ENCODE measurements at regions not wholly inside any gene's neighbourhood (a gene's known extent, or its start where the extent isn't known, plus 50 kb on each side); places are given as distances from the start of the nearest gene placed in this dataset.

DNA sequence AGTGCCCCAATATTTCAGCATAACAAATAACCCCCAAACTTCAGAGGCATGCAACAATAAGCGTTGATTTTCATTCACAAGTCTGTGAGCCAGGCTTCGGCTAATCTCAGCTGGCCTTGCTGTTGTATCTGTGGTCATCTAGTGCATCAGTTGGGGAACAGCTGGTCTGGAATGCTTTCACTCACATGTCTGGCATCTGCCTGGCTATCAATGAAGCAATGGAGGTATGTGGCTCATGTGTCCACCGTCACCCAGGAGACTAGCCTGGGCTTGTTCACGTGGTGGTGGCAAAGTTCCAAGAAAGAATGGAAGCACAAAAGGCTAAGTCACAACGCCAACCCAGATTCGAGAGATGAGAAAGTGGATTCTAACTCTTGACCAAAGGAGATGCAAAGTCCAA, 304.8 kb upstream of the ISX start:
- Mint-ChIP-seq H3K4me3 (no peak overlapping the region), H3K9me3 (no peaks in the 10 kb centered on the region), H3K36me3 (ENCODE audit: low read depth) (no peaks in the 10 kb centered on the region), H3K27ac (no peak overlapping the region), H3K4me1 (no peaks in the 10 kb centered on the region), H3K27me3 (peaks cover 3% of the 10 kb centered on the region)
- no peak for DNase-seq
- CTCF ChIA-PET = no interaction called here
- intact Hi-C loops (cut with micrococcal nuclease) = no loop called here
- no peak for ATAC-seq (ENCODE audit: low read depth)
- TF ChIP-seq, protein P1, sequence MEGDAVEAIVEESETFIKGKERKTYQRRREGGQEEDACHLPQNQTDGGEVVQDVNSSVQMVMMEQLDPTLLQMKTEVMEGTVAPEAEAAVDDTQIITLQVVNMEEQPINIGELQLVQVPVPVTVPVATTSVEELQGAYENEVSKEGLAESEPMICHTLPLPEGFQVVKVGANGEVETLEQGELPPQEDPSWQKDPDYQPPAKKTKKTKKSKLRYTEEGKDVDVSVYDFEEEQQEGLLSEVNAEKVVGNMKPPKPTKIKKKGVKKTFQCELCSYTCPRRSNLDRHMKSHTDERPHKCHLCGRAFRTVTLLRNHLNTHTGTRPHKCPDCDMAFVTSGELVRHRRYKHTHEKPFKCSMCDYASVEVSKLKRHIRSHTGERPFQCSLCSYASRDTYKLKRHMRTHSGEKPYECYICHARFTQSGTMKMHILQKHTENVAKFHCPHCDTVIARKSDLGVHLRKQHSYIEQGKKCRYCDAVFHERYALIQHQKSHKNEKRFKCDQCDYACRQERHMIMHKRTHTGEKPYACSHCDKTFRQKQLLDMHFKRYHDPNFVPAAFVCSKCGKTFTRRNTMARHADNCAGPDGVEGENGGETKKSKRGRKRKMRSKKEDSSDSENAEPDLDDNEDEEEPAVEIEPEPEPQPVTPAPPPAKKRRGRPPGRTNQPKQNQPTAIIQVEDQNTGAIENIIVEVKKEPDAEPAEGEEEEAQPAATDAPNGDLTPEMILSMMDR (IDR thresholded peaks at IDR 0.05) = no peak
- POLR2A ChIA-PET = no interaction called here

DNA sequence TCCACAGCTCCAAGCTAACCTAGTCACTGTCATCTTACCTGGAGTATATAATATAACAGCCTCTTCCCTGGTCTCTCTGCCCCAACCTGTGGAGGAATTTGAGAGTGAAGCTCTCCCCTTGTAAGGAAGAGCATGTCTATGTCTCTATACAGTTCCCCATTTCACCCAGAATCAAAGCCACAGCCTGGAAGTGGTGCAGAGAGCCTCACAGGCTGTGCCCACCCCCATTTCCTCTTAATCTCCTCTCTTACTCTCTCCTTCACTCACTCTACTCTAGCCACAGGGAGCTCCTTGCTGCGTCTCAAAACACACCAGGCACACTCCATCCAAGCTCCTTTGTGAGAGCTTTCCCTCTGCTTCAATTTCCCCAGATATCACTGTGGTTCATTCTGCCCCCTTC, 302.5 kb upstream of the ISX start:
- Mint-ChIP-seq H3K27ac (no peak overlapping the region), H3K4me1 (no peaks in the 10 kb centered on the region)
- intact Hi-C loops (cut with micrococcal nuclease) = no loop called here

DNA sequence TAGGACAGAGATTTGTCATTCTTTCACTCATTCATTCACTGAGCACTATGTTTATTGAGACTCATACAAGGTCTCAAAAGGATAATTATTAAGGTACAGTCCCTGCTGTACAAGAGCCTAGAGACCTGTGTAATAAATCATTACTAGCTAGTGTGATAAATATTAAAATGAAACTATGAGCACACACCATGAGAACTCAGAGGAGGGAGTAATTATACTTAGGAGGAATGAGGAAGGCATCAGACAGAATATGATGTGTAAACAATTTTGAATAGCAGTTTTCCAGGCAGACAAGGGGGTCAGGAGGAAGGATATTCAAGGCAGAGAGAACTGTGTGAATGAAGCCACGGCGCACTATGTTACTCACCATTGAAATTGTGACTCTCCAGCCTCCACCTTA, 300.8 kb upstream of the ISX start:
- CTCF ChIA-PET = no interaction called here

More for the DNA sequence above, 302.5 kb upstream of the ISX start:
- Mint-ChIP-seq H3K4me3 (no peak overlapping the region), H3K9me3 (no peaks in the 10 kb centered on the region), H3K27me3 (no peaks in the 10 kb centered on the region), H3K36me3 (ENCODE audit: low read depth) (no peaks in the 10 kb centered on the region)
- ChIA-PET POLR2A (no interaction called here), CTCF (no interaction called here)
- DNase-seq = no peak
- no peak for ATAC-seq (ENCODE audit: low read depth)
- TF ChIP-seq, protein P1 (IDR thresholded peaks at IDR 0.05) = no peak

DNA sequence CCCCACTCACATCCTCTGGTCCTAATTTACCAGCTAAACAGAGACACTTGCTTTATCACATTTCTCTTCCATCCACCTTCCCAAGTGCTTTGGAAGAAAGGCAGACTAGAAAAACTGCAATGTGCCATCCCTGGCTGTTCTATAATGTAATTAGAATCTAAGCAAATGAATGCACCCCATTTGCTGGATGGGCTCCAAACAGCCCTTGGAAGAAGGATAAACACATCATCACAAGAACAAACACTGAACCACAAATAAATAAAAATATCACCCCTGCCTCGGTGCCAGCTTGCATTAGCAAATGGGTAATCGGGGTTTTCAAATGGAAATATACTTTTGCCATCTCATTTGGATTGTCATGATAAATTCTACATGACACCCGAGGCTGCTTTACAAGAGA, 296.6 kb upstream of the ISX start:
- H3K27me3 Mint-ChIP-seq = no peaks in the 10 kb centered on the region
- H3K4me1 Mint-ChIP-seq = no peaks in the 10 kb centered on the region
- no peak overlapping the region for H3K4me3 Mint-ChIP-seq
- TF ChIP-seq, protein P1 (IDR thresholded peaks at IDR 0.05) = no peak
- no peak for DNase-seq
- ChIA-PET POLR2A (no interaction called here), CTCF (no interaction called here)
- peaks cover 2% of the 10 kb centered on the region for H3K9me3 Mint-ChIP-seq
- no peaks in the 10 kb centered on the region for H3K36me3 Mint-ChIP-seq (ENCODE audit: low read depth)
- no peak for ATAC-seq (ENCODE audit: low read depth)
- intact Hi-C loops (cut with micrococcal nuclease) = no loop called here
- H3K27ac Mint-ChIP-seq = no peak overlapping the region

More for the DNA sequence above, 300.8 kb upstream of the ISX start:
- H3K36me3 Mint-ChIP-seq (ENCODE audit: low read depth) = no peaks in the 10 kb centered on the region
- POLR2A ChIA-PET = no interaction called here
- no peak overlapping the region for H3K4me3 Mint-ChIP-seq
- DNase-seq = no peak
- H3K27me3 Mint-ChIP-seq = no peaks in the 10 kb centered on the region
- no peak overlapping the region for H3K27ac Mint-ChIP-seq
- TF ChIP-seq, protein P1 (IDR thresholded peaks at IDR 0.05) = no peak
- no peaks in the 10 kb centered on the region for H3K9me3 Mint-ChIP-seq
- no peaks in the 10 kb centered on the region for H3K4me1 Mint-ChIP-seq
- ATAC-seq (ENCODE audit: low read depth) = no peak
- intact Hi-C loops (cut with micrococcal nuclease) = no loop called here

DNA sequence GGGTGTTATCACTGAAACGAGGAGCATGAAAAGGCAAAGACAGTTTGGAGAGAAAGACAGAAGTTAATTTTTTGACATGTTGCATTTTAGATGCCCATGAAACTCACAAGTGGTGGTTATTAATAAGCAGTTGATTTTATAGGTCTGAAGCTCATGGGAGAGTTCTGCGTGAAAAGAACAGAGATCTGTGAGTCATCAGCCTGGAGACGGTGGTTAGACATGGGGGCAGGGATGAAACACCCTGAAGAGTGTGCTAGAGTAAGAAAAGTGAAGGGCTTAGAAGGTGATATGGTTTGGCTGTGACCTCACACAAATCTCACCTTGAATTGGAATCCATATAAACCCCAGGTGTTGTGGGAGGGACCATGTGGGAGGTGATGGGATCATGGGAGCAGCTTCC, 289.1 kb upstream of the ISX start:
- Mint-ChIP-seq H3K27ac (no peak overlapping the region), H3K27me3 (no peaks in the 10 kb centered on the region), H3K9me3 (peaks cover 14% of the 10 kb centered on the region), H3K4me1 (no peaks in the 10 kb centered on the region), H3K36me3 (ENCODE audit: low read depth) (no peaks in the 10 kb centered on the region), H3K4me3 (no peak overlapping the region)
- no peak for DNase-seq
- TF ChIP-seq, protein P1 (IDR thresholded peaks at IDR 0.05) = no peak
- CTCF ChIA-PET = no interaction called here
- intact Hi-C loops (cut with micrococcal nuclease) = no loop called here
- POLR2A ChIA-PET = no interaction called here
- ATAC-seq (ENCODE audit: low read depth) = no peak

All from activated B cell treated with CpG ODN at 0.5 μM for 24 hours (primary cell).